HG03175 (cell line): ENCODE measurements at regions not wholly inside any gene's neighbourhood (a gene's known extent, or its start where the extent isn't known, plus 50 kb on each side); places are given as distances from the start of the nearest gene placed in this dataset.

Source experiments
- ATAC-seq: cut with Tn5 transposase; IDR thresholded peaks from one replicate; pipeline ENCODE4 v1.9.1; 2021; ENCODE audit warnings: mild to moderate bottlenecking, moderate library complexity; ENCODE audit not compliant: unreplicated experiment

DNA sequence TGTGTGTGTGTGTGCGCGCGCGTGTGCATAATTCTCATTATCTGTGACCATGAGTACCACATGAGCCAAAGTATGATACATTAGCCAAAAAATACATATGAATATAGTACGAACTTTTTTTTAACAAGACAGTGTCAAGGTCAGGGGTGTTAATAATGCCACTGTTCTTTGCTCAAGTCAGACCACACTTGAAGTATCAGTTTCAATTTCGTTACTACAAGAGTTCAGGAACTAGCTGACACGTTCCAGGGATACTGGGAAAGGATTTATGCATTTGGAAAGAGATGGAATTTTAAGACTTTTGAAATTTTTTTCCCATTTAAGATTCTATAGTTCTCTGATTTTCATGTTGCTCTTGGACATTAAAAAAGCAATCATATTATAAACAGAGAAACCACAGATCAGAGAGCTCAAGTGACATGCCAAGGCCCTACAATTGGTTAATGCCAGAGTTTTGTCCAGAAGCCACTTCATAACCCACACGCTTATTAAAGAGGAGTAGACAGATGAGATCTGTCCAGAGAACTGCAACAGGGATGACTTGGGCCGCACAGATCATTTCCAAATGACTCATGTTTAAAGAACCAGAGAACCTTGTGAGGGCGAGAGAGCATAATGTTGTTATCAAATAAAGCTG, 718.8 kb upstream of the SGCG start:
- ATAC-seq, result no peak

DNA sequence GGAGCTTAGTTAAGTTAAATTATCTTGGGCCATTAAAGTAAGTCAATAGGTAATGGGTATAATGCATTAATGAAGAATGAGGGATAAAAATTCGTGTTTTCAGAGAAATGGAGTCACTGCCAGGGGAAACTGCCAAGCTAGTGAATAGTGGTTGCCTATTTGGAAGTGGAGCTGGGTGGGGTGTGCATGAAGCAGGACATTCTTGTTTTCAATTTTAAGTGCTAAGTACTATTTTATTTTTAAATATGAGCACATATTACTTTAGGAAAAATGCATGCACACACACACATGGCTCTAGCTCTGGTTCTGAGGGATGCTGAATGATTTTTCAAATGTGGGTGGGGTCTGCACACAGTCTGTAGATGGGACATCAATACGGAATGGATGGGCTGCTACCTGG, 717.7 kb upstream of the SGCG start:
- ATAC-seq, result no peak

DNA sequence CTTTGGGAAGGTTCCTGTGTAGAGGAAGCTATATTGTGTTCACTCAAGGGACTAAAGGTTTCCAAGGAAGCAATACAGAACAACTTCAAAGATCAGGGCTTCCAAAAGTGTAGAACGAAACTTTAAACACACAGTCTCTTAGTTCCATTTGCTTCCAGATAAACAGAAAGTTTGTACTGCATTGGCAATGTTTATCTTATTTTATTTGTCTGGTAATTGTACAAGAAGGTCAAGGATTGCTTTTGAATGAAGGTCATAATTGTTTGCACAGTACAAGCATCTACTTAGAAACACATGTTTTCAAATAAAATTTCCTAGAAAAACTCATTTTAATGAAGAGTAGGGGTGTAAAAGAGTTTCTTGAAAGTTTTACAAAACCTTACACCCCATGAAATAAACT, 712.7 kb upstream of the SGCG start:
- no peak for ATAC-seq

DNA sequence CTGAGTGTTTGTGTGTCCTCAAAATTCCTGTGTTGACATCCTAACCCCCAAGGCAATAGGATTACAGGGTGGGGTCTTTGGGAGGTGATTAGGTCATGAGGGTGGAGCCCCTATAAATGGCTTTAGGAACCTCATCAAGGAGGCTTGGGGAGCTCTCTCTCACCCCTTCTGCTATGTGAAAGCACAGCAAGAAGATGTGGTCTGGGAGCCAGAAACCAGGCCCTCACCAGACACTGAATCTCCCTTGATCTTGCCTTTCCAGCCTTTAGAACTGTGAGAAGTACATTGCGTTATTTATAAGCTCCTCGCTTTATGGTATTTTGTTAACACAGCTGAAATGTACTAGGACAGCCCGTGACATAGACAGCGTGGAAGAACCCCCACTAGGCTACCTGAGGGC, 712.0 kb upstream of the SGCG start:
- ATAC-seq, result no peak

DNA sequence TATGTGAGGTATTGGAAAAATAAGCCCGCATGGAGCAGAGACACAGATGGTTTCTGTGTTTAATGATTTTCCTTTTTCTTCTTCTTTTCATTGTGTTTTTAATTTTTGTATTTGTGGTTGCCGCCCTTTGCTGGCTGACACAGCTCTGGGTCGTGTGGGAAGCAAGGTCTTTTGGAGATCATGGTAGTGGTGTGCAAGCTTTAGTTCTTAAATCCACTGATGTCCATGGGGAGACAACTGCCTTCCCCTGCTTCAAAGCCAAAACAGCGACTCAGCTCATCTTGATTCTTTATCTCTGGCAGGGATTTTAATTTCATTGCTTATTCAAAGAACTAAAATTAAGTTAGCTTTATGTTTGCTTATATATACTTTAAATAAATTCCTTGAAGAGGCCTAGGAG, 711.3 kb upstream of the SGCG start:
- ATAC-seq, result no peak

DNA sequence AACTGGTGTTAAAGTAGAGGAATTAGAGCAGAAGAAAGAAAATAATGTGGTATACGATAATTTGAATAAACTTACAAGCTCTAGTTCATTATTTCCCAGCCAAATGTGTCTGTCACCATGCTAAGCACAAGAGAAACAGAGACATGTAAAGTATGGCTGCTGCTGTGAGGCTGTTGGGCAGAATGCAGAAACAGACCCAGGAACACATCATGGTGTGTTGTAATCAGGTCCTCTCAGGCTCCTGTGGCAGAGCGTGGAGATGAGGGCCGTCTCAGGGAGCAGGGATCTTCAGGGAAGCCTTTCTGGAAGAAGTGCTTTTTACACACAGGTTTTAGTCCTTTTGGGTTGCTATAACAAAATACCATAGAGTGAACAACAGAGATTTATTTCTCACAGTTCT, 710.7 kb upstream of the SGCG start:
- no peak for ATAC-seq

DNA sequence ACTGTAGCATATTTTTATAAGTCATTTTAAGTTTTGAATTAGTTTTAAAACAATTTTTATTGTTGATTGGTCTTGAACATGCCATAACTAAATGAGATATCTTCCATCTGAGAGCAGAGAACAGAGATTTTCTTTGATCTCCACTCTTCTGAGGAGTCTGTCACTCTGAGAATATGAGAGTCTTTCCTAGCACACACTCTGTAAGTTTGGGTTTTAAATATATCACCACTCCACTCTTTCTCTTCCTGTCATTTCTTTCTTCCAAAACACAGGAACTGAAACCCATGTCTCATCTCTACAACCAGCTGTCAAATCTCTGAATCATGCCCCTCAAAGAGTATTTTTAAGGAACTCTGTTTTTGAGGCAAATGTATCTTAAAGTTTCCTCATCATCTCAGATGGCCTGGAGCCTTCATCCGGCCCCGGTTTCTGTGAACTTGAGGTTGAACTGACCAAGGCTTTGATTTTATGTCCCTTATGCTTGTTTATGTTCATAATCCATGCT, 698.2 kb upstream of the SGCG start:
- ATAC-seq, result no peak

DNA sequence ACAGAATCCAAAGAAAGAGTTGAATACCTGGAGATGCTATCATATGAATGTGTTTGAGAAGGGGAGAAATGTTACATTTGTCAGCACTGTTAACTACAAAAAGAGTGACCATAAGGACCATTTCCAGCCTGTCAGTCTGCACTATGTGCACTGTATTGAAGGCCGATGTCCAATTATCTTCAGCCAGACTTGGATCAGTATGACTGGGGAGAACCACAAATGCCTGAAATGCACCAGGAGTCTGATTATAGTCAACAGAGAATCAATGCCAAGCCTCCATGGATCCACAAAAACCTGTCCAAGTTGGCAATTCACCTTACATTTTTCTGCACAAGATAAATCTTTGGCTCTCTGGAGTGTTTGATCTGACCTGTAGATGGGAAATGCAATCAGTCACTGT, 697.5 kb upstream of the SGCG start:
- no peak for ATAC-seq

DNA sequence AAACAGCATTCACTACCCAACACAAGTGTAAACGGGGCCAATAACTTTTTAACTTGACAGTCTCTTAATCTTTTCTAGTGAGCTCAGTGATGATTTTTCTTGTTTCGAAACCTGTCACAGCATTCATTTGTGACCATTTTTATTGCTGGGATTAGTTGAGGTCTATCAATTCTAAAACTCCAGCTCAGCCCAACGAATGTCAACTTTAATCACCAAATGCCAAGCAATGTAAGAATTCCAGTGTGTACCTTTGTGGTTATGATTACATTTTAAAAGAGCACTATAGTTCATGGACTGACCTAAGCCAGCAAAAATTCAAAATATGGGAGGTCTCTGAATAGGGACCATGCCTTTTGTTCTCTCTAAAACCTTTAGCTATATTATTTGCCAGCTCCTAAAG, 694.3 kb upstream of the SGCG start:
- ATAC-seq, result no peak

DNA sequence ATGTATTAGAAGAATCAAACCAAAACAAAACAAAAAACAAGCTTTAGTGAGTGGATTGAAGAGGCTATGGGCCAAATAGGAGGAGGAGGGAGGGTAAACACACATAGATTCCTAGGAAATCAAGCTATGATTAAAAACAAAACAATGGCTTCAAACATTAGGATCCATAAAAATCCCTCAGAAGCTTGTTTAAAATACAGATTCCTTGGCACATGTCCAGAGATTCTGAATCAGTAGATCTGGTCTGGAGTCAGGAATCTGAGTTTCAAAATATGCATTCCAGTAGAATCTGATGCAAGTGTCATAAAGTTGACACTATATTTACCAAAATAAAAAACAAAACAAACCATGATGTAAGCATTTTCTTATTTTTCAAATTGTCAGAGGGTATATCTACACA, 692.8 kb upstream of the SGCG start:
- ATAC-seq, result no peak

DNA sequence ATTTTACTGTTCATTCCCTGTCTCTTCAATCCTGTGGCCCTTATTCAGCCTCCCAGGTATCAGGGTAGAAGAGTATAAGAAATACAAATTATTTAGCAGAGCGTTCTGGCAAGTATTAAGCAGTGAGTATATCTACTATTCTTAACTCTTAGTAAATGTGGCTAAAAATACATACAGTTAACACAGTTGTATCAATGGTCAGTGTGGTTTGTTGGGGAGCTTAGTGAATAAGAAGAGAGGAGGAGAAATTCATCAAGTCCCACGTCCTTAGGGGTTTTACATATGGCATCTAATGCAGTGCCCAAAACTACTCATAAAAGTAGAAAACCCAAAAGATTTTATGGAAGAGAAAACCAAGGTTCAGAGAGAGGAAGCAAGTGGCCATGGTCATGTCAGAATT, 691.0 kb upstream of the SGCG start:
- ATAC-seq, result no peak

DNA sequence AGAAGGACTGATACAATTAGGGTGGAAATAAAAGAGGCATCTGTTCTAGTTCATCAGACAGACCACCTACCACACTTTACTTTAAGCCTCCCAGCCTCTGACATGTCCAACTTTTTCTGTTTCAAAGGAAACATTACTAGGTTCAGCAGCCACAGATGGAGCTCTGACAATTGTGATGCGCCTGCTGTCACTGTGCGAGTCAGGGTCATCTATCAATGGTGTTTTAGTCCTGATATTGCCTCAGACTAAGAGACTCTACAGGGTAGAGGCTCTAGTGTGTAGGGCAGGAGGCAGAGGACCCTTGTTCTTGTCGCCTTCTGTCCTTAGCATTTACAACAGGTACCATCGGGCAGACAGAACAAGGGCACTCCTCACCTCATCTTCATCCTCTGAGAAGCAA, 685.0 kb upstream of the SGCG start:
- ATAC-seq, result no peak

DNA sequence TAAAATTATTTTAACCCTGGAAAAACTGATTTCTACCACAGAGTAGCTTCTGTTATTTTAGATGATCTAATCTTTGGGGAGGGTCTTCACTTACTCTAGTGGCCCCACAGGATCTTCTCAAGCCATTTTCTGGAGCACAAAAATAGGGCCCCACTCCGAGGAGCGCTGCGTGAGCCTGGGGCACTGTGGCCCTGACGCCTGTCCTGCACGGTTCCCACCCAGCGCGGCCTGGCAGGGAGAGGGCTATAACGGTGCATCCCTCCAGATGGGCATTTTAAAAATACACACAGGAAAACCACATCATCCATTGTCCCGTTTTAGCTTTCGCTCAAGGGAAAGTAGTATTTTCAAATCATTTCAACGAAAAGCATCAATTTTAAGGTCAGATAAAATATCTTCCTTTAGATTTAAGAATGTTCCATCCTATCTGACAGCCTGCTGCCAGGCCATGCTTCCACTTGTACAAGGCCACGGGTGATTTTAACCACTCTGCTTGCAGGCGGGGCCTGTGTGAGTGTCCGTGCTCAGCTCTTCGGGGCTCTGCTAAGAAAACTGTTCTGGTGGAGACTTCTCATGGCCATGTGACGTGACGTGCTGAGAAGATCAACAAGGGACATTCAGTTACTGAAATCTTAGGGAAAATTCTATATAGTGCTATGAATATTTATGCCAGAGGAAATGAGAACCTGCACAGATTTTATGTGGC, 683.8 kb upstream of the SGCG start:
- no peak for ATAC-seq

DNA sequence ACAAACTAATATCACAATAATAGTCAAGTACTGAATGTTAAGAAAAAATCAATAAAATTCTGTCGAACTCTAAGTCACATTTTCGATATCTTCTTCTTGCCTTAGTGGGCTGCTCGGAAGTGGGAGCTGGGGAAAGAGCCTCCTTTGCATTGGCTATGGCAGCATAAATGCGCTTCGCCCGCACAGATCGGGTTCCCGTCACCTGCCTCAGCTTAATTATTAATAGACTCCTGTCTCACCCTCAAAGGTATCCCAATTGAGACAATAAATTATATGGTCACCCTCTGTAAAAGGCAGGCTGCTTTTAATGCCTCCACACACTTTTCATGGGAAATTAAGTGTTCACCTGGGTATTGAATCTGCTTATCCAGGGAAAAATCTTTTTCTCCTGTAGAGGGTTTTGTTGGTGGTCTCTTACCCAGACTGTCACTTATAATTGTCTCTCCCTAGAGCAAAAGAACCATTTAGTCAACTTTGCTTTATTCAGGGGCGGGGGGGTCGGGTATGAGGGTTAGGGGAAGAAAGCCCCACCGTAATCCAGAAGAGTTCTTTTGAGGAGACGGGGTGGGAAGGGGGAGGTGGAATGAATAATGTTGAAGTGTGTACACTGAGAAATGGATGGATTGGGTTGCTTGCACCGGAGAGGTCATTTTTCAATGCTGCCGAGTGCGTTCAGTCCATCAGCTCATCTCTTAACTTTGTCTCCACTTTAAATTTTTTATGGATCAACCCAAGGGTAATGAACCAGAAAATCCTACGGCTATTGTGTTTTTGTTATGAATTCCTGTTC, 682.6 kb upstream of the SGCG start:
- no peak for ATAC-seq

DNA sequence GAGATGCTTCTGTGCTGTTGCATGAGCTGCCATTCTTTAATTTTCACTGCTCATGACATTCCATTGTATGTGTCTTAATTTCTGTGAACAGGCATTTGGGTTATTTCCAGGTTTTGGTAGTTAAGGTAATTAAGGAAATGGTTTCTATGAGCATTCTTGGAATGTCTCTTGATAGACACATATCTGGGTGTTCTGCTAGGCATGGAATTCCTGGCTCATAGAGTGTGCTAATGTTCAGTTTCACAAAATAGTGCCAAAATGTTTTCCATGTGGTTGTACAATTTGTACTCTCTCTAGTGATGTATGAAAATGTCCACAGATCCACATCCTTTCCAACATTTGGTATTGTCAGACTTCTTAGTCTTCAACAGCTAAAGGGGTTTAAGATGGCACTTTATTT, 680.9 kb upstream of the SGCG start:
- no peak for ATAC-seq

DNA sequence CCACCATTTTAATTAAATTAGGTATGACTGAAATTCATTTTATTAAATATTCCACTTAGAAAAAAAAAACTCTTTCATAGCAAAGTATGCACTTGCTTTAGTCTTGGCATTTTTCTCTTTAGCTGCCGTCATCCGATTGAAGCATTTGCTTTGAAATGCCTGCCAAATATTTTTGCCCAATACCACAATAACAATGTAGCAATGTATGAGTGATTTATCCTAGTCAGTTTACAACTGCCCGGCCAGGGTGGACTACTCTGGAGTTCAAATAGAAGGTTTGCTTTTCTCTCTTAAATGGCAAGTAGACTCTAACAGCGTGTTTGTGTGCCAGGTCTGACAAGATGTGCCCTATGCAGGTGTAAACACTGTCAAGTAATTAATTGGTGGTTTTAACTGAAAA, 675.3 kb upstream of the SGCG start:
- no peak for ATAC-seq

DNA sequence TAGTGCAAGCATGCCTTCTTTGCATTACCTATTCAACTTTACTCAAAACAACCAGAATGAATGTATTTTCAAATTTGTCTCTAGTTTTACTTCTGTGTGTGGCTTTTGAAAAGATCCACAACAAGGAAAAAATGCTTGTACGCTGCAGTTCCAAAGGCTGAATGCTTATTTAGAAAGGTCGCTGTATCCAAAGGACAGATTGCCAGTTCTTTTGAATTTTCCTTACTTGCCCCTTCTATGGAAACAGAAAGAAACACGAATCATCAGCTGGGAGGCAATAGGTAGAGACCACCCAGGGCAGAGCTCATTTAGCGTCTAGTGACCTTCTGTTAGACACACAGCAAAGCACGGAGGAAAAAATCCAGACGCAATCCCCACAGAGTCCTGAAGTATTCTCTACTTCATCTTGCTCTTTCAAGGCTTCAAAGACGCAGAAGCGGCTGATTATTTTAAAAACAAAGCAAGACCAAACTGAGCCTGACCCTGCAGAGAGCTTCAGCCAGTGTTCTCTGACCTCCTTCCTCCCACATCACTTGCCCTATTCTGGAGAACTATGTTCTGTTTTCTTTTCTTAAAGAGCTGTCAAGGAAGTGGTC, 674.6 kb upstream of the SGCG start:
- ATAC-seq, result no peak

DNA sequence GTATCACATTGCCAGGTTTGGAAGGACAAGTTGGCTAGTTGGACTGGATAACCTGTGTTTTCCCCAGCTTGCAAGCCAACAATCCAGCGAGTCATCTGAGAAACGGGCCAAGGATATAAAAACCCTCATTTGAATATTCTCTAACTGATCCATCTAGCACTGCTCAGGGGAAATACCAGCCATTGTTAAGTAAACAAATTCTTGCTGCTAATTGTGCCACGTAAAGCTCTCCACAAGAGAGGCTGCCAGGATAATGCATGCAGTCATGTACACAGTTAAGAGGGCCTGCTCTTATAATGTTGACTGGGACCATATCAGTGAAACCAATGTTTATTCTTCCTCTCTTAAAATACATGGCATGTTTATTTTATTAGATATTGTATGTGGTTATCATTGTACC, 663.2 kb upstream of the SGCG start:
- ATAC-seq, result no peak

DNA sequence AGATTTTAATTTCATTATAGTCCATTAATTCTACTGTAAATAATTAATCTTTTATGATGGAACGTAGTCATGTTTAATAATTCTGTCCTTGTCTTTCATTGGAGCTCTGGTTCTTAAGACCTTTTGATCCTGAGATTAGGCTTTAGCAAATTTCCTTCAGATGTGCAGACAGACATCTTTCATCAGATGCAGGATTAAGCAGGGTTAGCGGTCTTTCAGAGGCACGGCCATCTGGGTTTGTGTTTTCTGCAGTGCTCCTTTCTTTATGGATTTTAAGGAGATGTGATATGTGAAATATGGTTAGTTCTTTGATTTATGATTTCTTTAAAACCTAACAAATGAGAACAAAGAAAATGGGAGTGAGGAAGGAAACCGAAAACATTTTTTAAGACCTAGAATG, 643.9 kb upstream of the SGCG start:
- ATAC-seq, result no peak

DNA sequence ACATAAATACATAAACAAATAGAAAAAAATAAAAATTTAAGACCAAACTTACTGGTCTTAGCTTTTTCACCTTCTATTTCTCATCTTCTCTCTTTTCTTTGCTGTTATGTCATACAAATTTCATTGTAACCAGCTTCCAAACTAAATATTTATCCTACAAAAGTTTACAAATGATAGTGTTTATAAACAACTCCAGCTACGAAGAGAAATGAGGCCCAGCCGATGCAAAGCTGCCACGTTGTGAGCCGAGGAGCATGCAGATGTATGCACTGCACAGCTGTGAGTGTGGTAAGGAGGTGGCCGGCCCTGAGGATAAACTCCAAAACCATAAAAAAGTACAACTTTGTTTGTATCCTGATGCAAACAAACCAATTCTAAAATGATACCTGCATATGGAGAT, 642.4 kb upstream of the SGCG start:
- ATAC-seq, result no peak

DNA sequence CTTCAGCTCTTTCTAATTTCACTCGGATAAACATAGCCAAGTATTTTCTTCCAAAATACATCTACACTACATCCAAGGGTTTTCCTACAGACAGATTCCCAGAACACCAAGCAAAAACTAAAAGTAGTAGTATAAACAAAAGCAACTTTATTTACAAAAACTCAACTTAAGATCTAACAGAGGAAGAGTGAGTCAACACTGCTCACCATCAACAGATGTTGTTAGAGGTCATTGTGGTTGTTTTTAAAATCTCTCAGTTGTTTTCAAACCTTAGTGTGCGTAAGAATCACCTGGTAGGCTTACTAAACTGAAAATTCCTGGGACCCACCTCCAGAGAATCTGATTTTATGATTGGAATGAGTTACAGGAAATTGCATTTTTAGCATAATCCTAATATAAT, 631.7 kb upstream of the SGCG start:
- no peak for ATAC-seq

DNA sequence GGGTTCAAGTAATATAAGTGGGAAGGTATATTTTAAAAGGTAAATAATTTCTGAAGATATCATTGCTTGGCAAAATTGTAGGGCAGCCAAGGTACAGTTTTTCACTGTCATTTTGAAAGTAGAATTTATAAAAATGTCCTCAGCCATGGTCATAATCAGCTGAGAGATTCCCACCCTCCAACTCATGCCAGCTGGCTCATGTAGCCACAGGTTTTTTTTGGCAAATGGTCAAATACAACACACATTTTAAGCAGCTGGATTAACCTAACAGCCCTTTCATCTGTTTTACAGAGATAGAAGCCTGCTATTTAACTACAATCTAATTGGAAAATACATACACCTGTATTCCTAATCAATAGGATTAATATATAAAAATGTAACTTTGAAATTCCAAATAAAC, 619.2 kb upstream of the SGCG start:
- no peak for ATAC-seq
